Stimulated activated naive CD8-positive, alpha-beta T cell treated with anti-CD3 and anti-CD28 coated beads, Interleukin-15, Interleukin-2, amounts not matched to agents 100 ng/mL and 50 ng/mL, for 24 hours (primary cell): ENCODE measurements at regions not wholly inside any gene's neighbourhood (a gene's known extent, or its start where the extent isn't known, plus 50 kb on each side); places are given as distances from the start of the nearest gene placed in this dataset.

Experiments used
- H3K27ac Mint-ChIP-seq: one replicate; pipeline ENCODE4 v1.8.0; 2021; ENCODE audit warnings: mild to moderate bottlenecking, mixed read lengths
- H3K27me3 Mint-ChIP-seq: one replicate; pipeline ENCODE4 v1.8.0; 2021; ENCODE audit warnings: mixed read lengths
- H3K36me3 Mint-ChIP-seq: one replicate; pipeline ENCODE4 v1.8.0; 2021; ENCODE audit warnings: low read depth, mixed read lengths
- H3K4me1 Mint-ChIP-seq: one replicate; pipeline ENCODE4 v1.8.0; 2021; ENCODE audit warnings: low read depth, mixed read lengths
- H3K4me3 Mint-ChIP-seq: one replicate; pipeline ENCODE4 v1.8.0; 2021; ENCODE audit warnings: mild to moderate bottlenecking, mixed read lengths
- H3K9me3 Mint-ChIP-seq: one replicate; pipeline ENCODE4 v1.8.0; 2021; ENCODE audit warnings: mixed read lengths

DNA sequence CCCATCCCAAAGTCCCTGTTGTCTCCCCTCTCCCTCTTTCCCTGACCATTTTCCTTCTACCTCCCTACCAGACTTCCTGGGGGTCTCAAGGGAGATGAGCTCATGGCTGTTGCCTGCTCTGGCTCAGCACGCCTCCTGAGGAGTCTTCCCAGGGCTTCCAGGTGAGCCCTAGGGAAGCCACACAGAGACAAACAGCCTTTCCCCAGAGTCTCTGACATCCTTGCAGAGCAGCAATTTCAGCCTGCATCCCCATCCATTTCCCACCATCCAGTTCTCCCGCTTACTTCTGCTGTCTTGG is 189.2 kb upstream of the LINGO1 start:
- no peaks in the 10 kb centered on the region for H3K4me1 Mint-ChIP-seq
- H3K27me3 Mint-ChIP-seq, result peaks cover 38% of the 10 kb centered on the region
- no peak overlapping the region for H3K27ac Mint-ChIP-seq
- H3K4me3 Mint-ChIP-seq, result no peak overlapping the region
- H3K36me3 Mint-ChIP-seq, result no peaks in the 10 kb centered on the region
- H3K9me3 Mint-ChIP-seq, result no peaks in the 10 kb centered on the region

- H3K27me3 Mint-ChIP-seq, result peaks cover 41% of the 10 kb centered on the region
- no peaks in the 10 kb centered on the region for H3K4me1 Mint-ChIP-seq
- H3K36me3 Mint-ChIP-seq, result no peaks in the 10 kb centered on the region
- no peak overlapping the region for H3K4me3 Mint-ChIP-seq
- no peak overlapping the region for H3K27ac Mint-ChIP-seq
- H3K9me3 Mint-ChIP-seq, result no peaks in the 10 kb centered on the region
Observed at GRCh38 chr15:77821188-77821958, 188.7 kb upstream of the LINGO1 start.

GRCh38 chr15:77819851-77820728 is 187.4 kb upstream of the LINGO1 start:
- Mint-ChIP-seq H3K4me1 (no peaks in the 10 kb centered on the region), H3K27me3 (peaks cover 45% of the 10 kb centered on the region), H3K27ac (no peak overlapping the region), H3K9me3 (no peaks in the 10 kb centered on the region), H3K36me3 (no peaks in the 10 kb centered on the region), H3K4me3 (no peak overlapping the region)

DNA sequence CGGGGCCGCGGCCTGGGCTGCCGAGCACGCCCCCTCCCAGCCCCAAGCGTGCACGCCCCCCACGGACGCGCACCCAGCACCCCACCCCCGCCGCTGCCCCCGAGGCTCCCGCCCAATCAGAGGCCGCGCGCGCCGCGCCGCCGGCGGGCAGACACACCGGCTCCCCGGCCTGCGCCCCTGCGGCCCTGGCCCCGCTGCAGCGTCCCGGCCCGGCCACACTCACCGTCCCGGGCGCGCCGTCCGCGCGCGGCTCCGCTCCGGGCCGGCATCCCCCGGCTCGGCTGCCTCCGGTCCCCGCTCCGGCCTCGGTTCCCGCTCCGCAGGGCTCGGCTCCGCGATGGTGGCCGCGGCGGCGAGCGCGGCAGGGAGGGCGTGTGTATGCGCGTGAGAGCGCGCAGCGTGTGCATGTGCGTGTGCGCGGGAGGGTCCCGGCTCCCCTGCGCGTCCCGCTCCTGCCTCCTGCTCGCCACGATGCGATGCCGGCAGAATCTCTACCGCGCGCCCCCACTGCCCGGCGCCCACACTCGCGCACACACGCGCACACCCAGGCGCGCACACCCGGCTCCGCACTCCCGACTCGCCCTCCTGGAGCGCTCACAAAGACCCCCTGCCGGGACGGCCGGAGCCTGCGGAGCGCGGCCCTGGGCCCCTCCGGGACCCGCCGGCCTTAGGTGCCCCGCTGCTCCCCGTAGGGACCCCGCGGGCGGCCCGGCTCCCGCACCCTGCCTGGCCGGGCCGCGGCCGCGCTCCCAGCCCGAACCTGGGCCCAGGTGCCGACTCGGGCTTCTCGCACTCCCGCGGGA is 186.5 kb upstream of the LINGO1 start:
- no peaks in the 10 kb centered on the region for H3K9me3 Mint-ChIP-seq
- no peak overlapping the region for H3K27ac Mint-ChIP-seq
- no peaks in the 10 kb centered on the region for H3K4me1 Mint-ChIP-seq
- H3K36me3 Mint-ChIP-seq, result no peaks in the 10 kb centered on the region
- no peak overlapping the region for H3K4me3 Mint-ChIP-seq
- H3K27me3 Mint-ChIP-seq, result peaks cover 45% of the 10 kb centered on the region

- Mint-ChIP-seq H3K27ac (no peak overlapping the region), H3K9me3 (no peaks in the 10 kb centered on the region), H3K4me1 (no peaks in the 10 kb centered on the region), H3K27me3 (peaks cover 45% of the 10 kb centered on the region), H3K4me3 (no peak overlapping the region), H3K36me3 (no peaks in the 10 kb centered on the region)
Observed at GRCh38 chr15:77818484-77819047, 185.9 kb upstream of the LINGO1 start.

- Mint-ChIP-seq H3K27ac (no peak overlapping the region), H3K27me3 (peaks cover 37% of the 10 kb centered on the region), H3K4me3 (no peak overlapping the region), H3K9me3 (no peaks in the 10 kb centered on the region), H3K4me1 (no peaks in the 10 kb centered on the region), H3K36me3 (no peaks in the 10 kb centered on the region)
Observed at GRCh38 chr15:77817434-77817833, 184.7 kb upstream of the LINGO1 start.

DNA sequence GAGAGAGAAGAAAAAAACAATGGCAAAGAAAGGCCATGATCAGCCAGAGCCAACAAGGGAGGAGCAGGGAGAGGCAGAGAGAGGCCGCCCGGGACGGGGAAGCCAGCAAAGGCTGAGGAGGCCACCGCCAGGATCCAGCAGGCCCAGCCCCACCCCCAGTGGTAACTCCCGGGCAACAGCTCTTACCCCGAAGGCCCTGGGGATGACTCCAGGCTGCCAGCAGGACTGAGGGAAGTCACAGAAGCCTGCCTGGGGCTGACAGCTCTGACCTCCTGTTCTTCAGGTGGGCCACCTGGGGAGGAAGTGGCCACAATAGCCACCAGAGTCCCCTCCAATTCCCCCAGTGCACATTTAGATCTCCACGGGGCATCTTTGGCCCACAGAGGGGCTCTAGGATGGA is 184.3 kb upstream of the LINGO1 start:
- Mint-ChIP-seq H3K4me3 (no peak overlapping the region), H3K4me1 (no peaks in the 10 kb centered on the region), H3K9me3 (no peaks in the 10 kb centered on the region), H3K27ac (no peak overlapping the region), H3K36me3 (no peaks in the 10 kb centered on the region), H3K27me3 (peaks cover 32% of the 10 kb centered on the region)

- no peaks in the 10 kb centered on the region for H3K9me3 Mint-ChIP-seq
- H3K4me1 Mint-ChIP-seq, result no peaks in the 10 kb centered on the region
- H3K4me3 Mint-ChIP-seq, result no peak overlapping the region
- H3K36me3 Mint-ChIP-seq, result no peaks in the 10 kb centered on the region
- H3K27ac Mint-ChIP-seq, result no peak overlapping the region
- H3K27me3 Mint-ChIP-seq, result peaks cover 17% of the 10 kb centered on the region
Observed at GRCh38 chr15:77815015-77815414, 182.3 kb upstream of the LINGO1 start.

GRCh38 chr15:77812664-77813063 is 180.0 kb upstream of the LINGO1 start:
- Mint-ChIP-seq H3K4me1 (no peaks in the 10 kb centered on the region), H3K9me3 (no peaks in the 10 kb centered on the region), H3K27me3 (peaks cover 8% of the 10 kb centered on the region), H3K36me3 (no peaks in the 10 kb centered on the region), H3K27ac (no peak overlapping the region), H3K4me3 (no peak overlapping the region)

- no peak overlapping the region for H3K27ac Mint-ChIP-seq
- no peaks in the 10 kb centered on the region for H3K9me3 Mint-ChIP-seq
- no peak overlapping the region for H3K4me3 Mint-ChIP-seq
- H3K27me3 Mint-ChIP-seq, result peaks cover 4% of the 10 kb centered on the region
- no peaks in the 10 kb centered on the region for H3K4me1 Mint-ChIP-seq
- no peaks in the 10 kb centered on the region for H3K36me3 Mint-ChIP-seq
Observed at GRCh38 chr15:77811270-77811669, 178.6 kb upstream of the LINGO1 start.

DNA sequence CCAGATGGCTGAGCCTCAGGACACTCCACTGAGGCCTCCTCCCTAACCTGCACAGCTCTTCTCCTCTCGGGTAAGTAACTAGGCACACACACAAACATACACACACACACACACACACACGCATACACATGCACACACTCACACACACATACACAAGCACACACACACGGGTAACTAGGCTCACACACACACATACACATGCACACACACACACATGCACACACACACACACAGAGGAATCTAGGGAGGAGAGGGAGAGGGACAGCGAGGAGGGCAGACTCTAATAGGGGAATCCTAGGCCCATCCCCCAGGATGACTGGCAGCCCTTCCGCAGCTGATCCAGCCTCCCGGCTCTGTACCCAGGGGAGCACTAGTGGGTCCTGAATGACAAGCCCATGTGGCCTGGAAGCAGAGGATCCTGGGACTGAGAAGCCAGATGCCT is 177.4 kb upstream of the LINGO1 start:
- Mint-ChIP-seq H3K4me3 (no peak overlapping the region), H3K27me3 (no peaks in the 10 kb centered on the region), H3K27ac (no peak overlapping the region), H3K4me1 (no peaks in the 10 kb centered on the region), H3K36me3 (no peaks in the 10 kb centered on the region), H3K9me3 (no peaks in the 10 kb centered on the region)

DNA sequence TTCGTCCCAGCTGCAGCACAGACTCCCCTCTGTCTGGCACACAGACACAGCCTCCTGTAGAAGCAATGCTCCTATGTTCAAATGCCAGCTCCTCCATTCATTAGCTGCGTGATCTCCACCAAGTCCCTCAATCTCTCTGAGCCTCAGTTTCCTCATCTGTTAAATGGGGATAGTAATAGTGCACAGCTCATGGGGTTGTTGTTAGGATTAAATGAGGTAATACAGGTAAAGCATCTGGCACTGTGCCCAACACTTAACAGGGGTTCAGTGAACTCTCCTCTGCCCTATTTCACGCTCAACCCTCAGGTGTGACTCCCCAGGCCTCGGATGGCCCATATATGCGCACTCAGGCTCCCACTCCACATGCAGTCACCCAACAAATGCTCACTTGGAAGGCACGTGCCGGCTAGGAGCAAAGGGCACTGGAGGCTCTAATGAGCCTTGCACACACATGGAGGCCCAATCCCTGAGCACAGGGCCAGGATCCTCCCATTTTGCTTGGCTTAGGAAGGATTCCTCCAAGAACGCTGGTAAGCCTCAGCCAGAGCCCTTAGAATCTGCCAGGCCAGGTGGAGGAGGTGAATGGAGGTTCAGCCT is 176.0 kb upstream of the LINGO1 start:
- no peaks in the 10 kb centered on the region for H3K9me3 Mint-ChIP-seq
- H3K4me3 Mint-ChIP-seq, result no peak overlapping the region
- no peaks in the 10 kb centered on the region for H3K4me1 Mint-ChIP-seq
- no peaks in the 10 kb centered on the region for H3K36me3 Mint-ChIP-seq
- H3K27me3 Mint-ChIP-seq, result no peaks in the 10 kb centered on the region
- no peak overlapping the region for H3K27ac Mint-ChIP-seq

GRCh38 chr15:77808075-77808474 is 175.4 kb upstream of the LINGO1 start:
- Mint-ChIP-seq H3K27ac (no peak overlapping the region), H3K36me3 (no peaks in the 10 kb centered on the region), H3K27me3 (no peaks in the 10 kb centered on the region), H3K4me3 (no peak overlapping the region), H3K4me1 (no peaks in the 10 kb centered on the region), H3K9me3 (no peaks in the 10 kb centered on the region)

DNA sequence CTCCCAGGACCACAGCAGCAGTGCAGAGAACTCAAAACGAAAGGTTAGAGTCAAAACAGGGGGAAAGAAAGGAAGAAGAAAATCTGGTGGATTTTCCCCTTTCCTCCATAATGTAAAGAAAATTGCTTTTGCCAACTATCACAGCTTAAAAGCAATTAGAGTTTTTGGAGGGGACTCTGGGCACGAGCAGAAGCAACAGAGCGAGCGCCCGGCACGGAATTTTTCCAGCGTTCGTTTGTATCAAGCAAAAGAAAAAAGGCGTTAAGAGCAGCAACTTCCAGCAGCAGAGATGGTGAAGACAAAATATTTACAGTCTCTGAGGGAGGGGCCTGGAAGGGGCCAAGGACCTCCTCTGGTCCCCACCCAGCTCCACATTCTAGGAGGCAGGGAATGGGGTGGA is 174.9 kb upstream of the LINGO1 start:
- H3K27ac Mint-ChIP-seq, result no peak overlapping the region
- H3K27me3 Mint-ChIP-seq, result no peaks in the 10 kb centered on the region
- H3K9me3 Mint-ChIP-seq, result no peaks in the 10 kb centered on the region

More for the DNA sequence above, 174.9 kb upstream of the LINGO1 start:
- Mint-ChIP-seq H3K4me1 (no peaks in the 10 kb centered on the region), H3K4me3 (no peak overlapping the region), H3K36me3 (no peaks in the 10 kb centered on the region)
